Spleen (tissue), 11 donors: ENCODE measurements at regions not wholly inside any gene's neighbourhood (a gene's known extent, or its start where the extent isn't known, plus 50 kb on each side); places are given as distances from the start of the nearest gene placed in this dataset.

Experiments
- DNase-seq: peaks from one replicate; pipeline ENCODE4 v3.0.0-alpha.2; 2020
- H3K27ac ChIP-seq, 8 donors: fragments of 200-600 bp; sonication (generic) in 7 of 8; 1 replicate in 4 of 8; 2 replicates in 4 of 8; pipeline versions ENCODE4 v1.5.0 to v1.8.0; 2016 to 2021; ENCODE audit warnings: inconsistent platforms in 4 of 8, mild to moderate bottlenecking in 4 of 8, moderate library complexity in 1 of 8
- H3K27me3 ChIP-seq, 7 donors: fragments of 200-600 bp; sonication (generic) in 6 of 7; replicated peaks in 1 of 7; 1 replicate in 4 of 7; 2 replicates in 3 of 7; pipeline versions ENCODE4 v1.5.0 to v1.8.0; 2016 to 2021; ENCODE audit warnings: inconsistent platforms in 3 of 7, mild to moderate bottlenecking in 1 of 7
- H3K36me3 ChIP-seq, 6 donors: fragments of 200-600 bp; sonication (generic) in 5 of 6; 1 replicate in 4 of 6; 2 replicates in 2 of 6; pipeline versions ENCODE4 v1.5.0 to v1.8.0; 2016 to 2021; ENCODE audit warnings: inconsistent platforms in 2 of 6
- H3K4me1 ChIP-seq, 6 donors: fragments of 200-600 bp; sonication (generic) in 5 of 6; 1 replicate in 3 of 6; 2 replicates in 3 of 6; pipeline versions ENCODE4 v1.5.0 to v1.8.0; 2016 to 2021; ENCODE audit warnings: inconsistent platforms in 3 of 6
- H3K4me3 ChIP-seq, 8 donors: fragments of 200-600 bp; sonication (generic) in 7 of 8; 1 replicate in 4 of 8; 2 replicates in 4 of 8; pipeline versions ENCODE4 v1.5.0 to v1.8.0; 2016 to 2021; ENCODE audit warnings: inconsistent platforms in 4 of 8, mild to moderate bottlenecking in 4 of 8, moderate library complexity in 2 of 8
- H3K9me3 ChIP-seq, 8 donors: fragments of 200-600 bp; sonication (generic) in 7 of 8; 1 replicate in 4 of 8; 2 replicates in 4 of 8; pipeline versions ENCODE4 v1.5.0 to v1.8.0; 2016 to 2021; ENCODE audit warnings: inconsistent platforms in 4 of 8
- CTCF ChIP-seq, 11 experiments: fragments of 200-600 bp in 7 of 11; fragments of 450-650 bp in 4 of 11; sonication (generic) in 4 of 11; IDR thresholded peaks in 8 of 11; conservative IDR thresholded peaks in 3 of 11; 1 replicate in 7 of 11; 2 replicates in 4 of 11; pipeline versions ENCODE4 v1.4.0 to v1.8.0; 2016 to 2021; ENCODE audit warnings: antibody characterized with exemption in 11 of 11, inconsistent platforms in 4 of 11, mild to moderate bottlenecking in 1 of 11
- POLR2A ChIP-seq, 3 donors: fragments of 450-650 bp; IDR thresholded peaks; one replicate each; pipeline ENCODE4 v1.5.1; 2017; ENCODE audit warnings: antibody characterized with exemption in 3 of 3, mild to moderate bottlenecking in 1 of 3
- POLR2AphosphoS5 ChIP-seq, 3 donors: sonication (generic); formaldehyde crosslinking; IDR thresholded peaks; one replicate each; pipeline ENCODE4 v1.5.1; 2017; ENCODE audit warnings: antibody characterized with exemption in 3 of 3
- WGBS, 5 donors: extraction: QIAGEN DNeasy Blood & Tissue Kit in 3 of 5; methylation state at CpG; one replicate each; pipeline versions ENCODE4 v1.1.5 to v1.1.7; 2013 to 2018; 5-methylcytosine and 5-hydroxymethylcytosine counted together
- intact Hi-C: fragments of 100-400 bp; cut with DNase I; formaldehyde crosslinking; loops from one replicate; pipeline ENCODE4 v1.15.0; 2023; ENCODE audit warnings: low total_unique reads
- microRNA-seq, 3 donors: library from miRNA; unstranded; fragments of <30 nt; microRNA quantifications; one replicate each; pipeline versions ENCODE4 to v1.1.0, GENCODE V29; 2019 to 2020
- small RNA-seq, 4 donors: library from RNA; depleted of rRNA; stranded (forward); fragments of <200 nt; gene quantifications; one replicate each; pipeline ENCODE3, GENCODE V24; 2016
- donor health status: healthy with polysubstance abuse.
- donor health status: DM: no; HTN: no; CAD: no; lungs with moderate emphysema.
- donor health status: DM: no; HTN: no; CAD: no.
- donor health status: Bipolar disorder and iron deficiency.
- donor health status: healthy.
- donor health status: DM: no; HTN: no; CAD: no.
- donor health status: DM: yes; HTN: yes; CAD: no.

GRCh38 chr11:19294444-19294843 lies 53.7 kb upstream of the E2F8 start:
- Histone ChIP-seq H3K9me3 (no peaks in the 10 kb centered on the region), H3K27ac (no peak overlapping the region), H3K4me1 (no peaks in the 10 kb centered on the region), H3K36me3 (no peaks in the 10 kb centered on the region), H3K4me3 (no peak overlapping the region), H3K27me3 (peaks cover 0 to 7% (median 0%) of the 10 kb centered on the region in 7 donors)
- intact Hi-C loops: no loop called here
- 63 to 84% (median 77%) methylated on average over 4 of the region's 4 CpGs for WGBS, 5 donors
- DNase-seq: no peak
- TF ChIP-seq CTCF (IDR thresholded peaks at IDR 0.05 in 8 of 11, conservative IDR thresholded peaks at IDR 0.05 in 3 of 11) (no peak), POLR2AphosphoS5 (IDR thresholded peaks at IDR 0.05) (no peak), POLR2A (IDR thresholded peaks at IDR 0.05) (no peak)

GRCh38 chr11:19291064-19291463 lies 50.3 kb upstream of the E2F8 start:
- no peak overlapping the region for H3K27ac ChIP-seq
- intact Hi-C loops: no loop called here
- DNase-seq: no peak
- H3K27me3 ChIP-seq: peaks cover 0 to 7% (median 0%) of the 10 kb centered on the region in 7 donors
- no peaks in the 10 kb centered on the region for H3K4me1 ChIP-seq
- H3K36me3 ChIP-seq: no peaks in the 10 kb centered on the region
- H3K4me3 ChIP-seq: no peak overlapping the region
- TF ChIP-seq POLR2AphosphoS5 (IDR thresholded peaks at IDR 0.05) (no peak), POLR2A (IDR thresholded peaks at IDR 0.05) (no peak), CTCF (IDR thresholded peaks at IDR 0.05 in 8 of 11, conservative IDR thresholded peaks at IDR 0.05 in 3 of 11) (no peak)
- WGBS, 5 donors: 49 to 65% (median 50%) methylated on average over 2 of the region's 2 CpGs
- H3K9me3 ChIP-seq: no peaks in the 10 kb centered on the region

Small RNA genes in the stretch of these regions (microRNA-seq; reads per million reads assigned to microRNA genes)
- 0 reads per million in 3 donors for gene MIR4486

Small RNA genes in the stretch of these regions (small RNA-seq; reads per million reads assigned to genes)
- gene MIR4486: 0 reads per million in 4 donors
- 0 reads per million in 4 donors for gene RF00408
- gene RNA5SP335: 0 to 0.14 (median 0.03) reads per million in 4 donors
